ENCODE measurements at regions not wholly inside any gene's neighbourhood (a gene's known extent, or its start where the extent isn't known, plus 50 kb on each side); places are given as distances from the start of the nearest gene placed in this dataset.

DNA sequence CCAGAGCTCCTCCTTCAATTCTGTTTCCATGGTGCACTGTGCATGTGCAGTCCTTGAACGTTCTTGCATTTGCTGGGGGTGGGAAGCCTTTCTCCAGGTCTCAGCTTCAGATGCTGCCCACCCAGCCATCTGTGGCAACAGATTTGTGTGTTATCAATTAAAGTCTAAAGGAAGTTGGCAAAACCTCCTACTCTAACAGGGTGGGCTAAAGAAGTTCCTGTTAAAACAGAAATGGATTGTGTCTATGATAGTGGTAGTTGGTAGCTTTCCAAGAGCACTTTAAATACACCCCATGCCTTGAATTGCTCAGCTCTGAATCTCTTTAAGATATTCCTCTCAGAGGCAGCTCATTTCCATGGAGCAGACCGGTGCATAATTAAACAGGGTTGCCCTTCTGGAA lies 488.0 kb upstream of the SUCLG2 start:
- POLR2A ChIA-PET: no interaction called here
- CTCF ChIA-PET: interaction anchor here (0.6 kb wide), 1 partner anchor 64 kb away, joined by 3 read pairs; no protein-coding TSS in a partner anchor
- no peaks in the 10 kb centered on the region for H3K36me3 ChIP-seq (ENCODE audit: control insufficient read depth, insufficient read depth, low read length)
- no peaks in the 10 kb centered on the region for H3K27me3 ChIP-seq (ENCODE audit: control insufficient read depth, insufficient read depth, low read length)
- no peak overlapping the region for H3K4me3 ChIP-seq (ENCODE audit: low read depth, low read length)
- TF ChIP-seq, protein P1, sequence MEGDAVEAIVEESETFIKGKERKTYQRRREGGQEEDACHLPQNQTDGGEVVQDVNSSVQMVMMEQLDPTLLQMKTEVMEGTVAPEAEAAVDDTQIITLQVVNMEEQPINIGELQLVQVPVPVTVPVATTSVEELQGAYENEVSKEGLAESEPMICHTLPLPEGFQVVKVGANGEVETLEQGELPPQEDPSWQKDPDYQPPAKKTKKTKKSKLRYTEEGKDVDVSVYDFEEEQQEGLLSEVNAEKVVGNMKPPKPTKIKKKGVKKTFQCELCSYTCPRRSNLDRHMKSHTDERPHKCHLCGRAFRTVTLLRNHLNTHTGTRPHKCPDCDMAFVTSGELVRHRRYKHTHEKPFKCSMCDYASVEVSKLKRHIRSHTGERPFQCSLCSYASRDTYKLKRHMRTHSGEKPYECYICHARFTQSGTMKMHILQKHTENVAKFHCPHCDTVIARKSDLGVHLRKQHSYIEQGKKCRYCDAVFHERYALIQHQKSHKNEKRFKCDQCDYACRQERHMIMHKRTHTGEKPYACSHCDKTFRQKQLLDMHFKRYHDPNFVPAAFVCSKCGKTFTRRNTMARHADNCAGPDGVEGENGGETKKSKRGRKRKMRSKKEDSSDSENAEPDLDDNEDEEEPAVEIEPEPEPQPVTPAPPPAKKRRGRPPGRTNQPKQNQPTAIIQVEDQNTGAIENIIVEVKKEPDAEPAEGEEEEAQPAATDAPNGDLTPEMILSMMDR (IDR thresholded peaks at IDR 0.05; ENCODE audit: insufficient read depth, low read depth, low read length): no peak
- no peak for DNase-seq (ENCODE audit: low read depth)

DNA sequence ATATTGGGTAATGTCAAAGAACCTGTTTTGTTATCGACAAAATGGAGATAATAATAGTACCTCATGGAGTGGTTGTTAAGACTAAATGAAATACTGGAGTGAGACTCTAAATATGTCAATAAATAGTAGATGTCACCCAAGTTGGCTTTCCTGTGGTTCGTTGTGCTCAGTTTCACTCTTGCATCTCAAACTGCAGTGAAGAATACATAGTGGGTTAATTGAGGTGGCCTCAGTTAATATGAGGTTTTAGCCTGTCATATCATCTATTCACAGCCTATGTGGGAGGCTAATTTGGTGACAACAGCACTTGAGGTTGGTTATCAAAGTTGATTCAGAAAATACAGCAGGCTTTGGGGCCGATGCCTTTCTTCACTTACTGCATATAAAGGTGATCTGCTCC lies 485.5 kb upstream of the SUCLG2 start:
- Histone ChIP-seq H3K4me3 (ENCODE audit: low read depth, low read length) (no peak overlapping the region), H3K36me3 (ENCODE audit: control insufficient read depth, insufficient read depth, low read length) (no peaks in the 10 kb centered on the region), H3K27me3 (ENCODE audit: control insufficient read depth, insufficient read depth, low read length) (no peaks in the 10 kb centered on the region)
- CTCF ChIA-PET: no interaction called here
- POLR2A ChIA-PET: no interaction called here
- TF ChIP-seq, protein P1 (IDR thresholded peaks at IDR 0.05; ENCODE audit: insufficient read depth, low read depth, low read length): no peak
- DNase-seq (ENCODE audit: low read depth): no peak

DNA sequence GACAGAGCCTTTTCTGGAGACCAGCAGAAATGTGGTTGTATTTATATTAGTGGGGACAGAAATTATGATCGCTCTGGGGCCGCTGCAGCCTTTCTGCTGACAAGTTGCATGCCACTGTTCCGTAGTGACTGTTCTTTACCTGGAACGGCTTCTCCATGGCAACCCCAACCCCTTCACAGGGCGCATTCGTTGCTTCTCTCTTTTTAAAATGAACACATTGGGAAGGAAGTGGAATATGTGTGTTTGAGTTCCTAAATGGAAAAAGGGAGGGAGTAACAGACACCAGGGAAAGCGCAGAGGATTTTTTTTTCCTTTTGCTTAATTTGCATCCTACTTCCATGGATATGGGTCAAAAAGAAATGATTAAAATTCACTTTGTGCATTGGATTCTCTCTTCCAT lies 482.0 kb upstream of the SUCLG2 start:
- ChIA-PET CTCF (no interaction called here), POLR2A (no interaction called here)
- no peak for DNase-seq (ENCODE audit: low read depth)
- Histone ChIP-seq H3K36me3 (ENCODE audit: control insufficient read depth, insufficient read depth, low read length) (no peaks in the 10 kb centered on the region), H3K27me3 (ENCODE audit: control insufficient read depth, insufficient read depth, low read length) (no peaks in the 10 kb centered on the region), H3K4me3 (ENCODE audit: low read depth, low read length) (no peak overlapping the region)
- TF ChIP-seq, protein P1 (IDR thresholded peaks at IDR 0.05; ENCODE audit: insufficient read depth, low read depth, low read length): no peak

DNA sequence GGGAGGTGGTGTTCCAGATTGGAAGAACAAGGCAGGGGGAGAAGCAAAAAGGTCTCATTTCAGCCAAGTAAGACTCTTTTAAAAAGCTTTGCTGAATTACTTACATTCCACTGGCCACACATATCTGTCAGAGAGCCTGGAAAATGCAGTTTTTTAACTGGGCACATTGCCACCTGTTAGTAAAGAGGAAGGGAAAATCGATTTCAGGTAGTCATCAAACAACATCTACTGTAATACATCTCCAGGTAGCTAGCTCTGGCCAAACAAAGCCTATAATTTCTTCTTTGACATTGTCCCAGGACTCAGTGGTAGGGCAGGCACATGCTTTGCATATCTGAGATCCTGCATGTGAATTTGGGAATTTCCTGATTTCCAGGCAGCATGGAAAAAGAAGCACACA lies 480.7 kb upstream of the SUCLG2 start:
- no peaks in the 10 kb centered on the region for H3K27me3 ChIP-seq (ENCODE audit: control insufficient read depth, insufficient read depth, low read length)
- TF ChIP-seq, protein P1 (IDR thresholded peaks at IDR 0.05; ENCODE audit: insufficient read depth, low read depth, low read length): no peak
- ChIA-PET CTCF (no interaction called here), POLR2A (no interaction called here)
- no peaks in the 10 kb centered on the region for H3K36me3 ChIP-seq (ENCODE audit: control insufficient read depth, insufficient read depth, low read length)
- DNase-seq (ENCODE audit: low read depth): no peak
- H3K4me3 ChIP-seq (ENCODE audit: low read depth, low read length): no peak overlapping the region

DNA sequence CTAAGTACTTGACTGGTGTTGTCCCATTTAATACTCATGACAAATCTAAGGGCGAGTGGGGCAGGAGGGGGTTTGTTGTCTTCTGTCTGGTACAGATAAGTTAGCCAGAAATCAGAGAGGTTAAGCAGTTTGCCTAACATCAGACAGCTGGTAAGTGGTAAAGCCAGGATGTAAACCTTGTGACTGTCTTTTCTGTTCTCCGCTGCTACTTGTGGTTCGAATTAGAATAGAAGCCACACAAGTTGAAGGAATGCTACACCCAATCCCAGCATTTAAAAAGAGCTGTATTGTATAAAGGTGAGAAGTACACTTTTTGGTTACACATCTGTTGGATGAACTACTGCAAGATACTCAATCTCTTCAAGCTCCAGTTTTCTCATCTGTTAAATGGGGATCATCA lies 474.7 kb upstream of the SUCLG2 start:
- Histone ChIP-seq H3K36me3 (ENCODE audit: control insufficient read depth, insufficient read depth, low read length) (no peaks in the 10 kb centered on the region), H3K27me3 (ENCODE audit: control insufficient read depth, insufficient read depth, low read length) (no peaks in the 10 kb centered on the region), H3K4me3 (ENCODE audit: low read depth, low read length) (no peak overlapping the region)
- CTCF ChIA-PET: no interaction called here
- POLR2A ChIA-PET: no interaction called here
- TF ChIP-seq, protein P1 (IDR thresholded peaks at IDR 0.05; ENCODE audit: insufficient read depth, low read depth, low read length): no peak
- DNase-seq (ENCODE audit: low read depth): no peak
